HL-60 (cell line): ENCODE measurements at regions not wholly inside any gene's neighbourhood (a gene's known extent, or its start where the extent isn't known, plus 50 kb on each side); places are given as distances from the start of the nearest gene placed in this dataset.

ENCODE experiments used
- GABPA ChIP-seq: IDR thresholded peaks from 2 replicates; pipeline ENCODE4 v1.6.1; 2012; ENCODE audit warnings: low read depth
- POLR2AphosphoS5 ChIP-seq: IDR thresholded peaks from 2 replicates; pipeline ENCODE4 v1.6.1; 2012; ENCODE audit warnings: low read depth
- TF ChIP-seq, protein P1 (sequence below): IDR thresholded peaks from one replicate; pipeline ENCODE4 v1.5.1; 2011; ENCODE audit warnings: low read length, control low read depth, inconsistent platforms; ENCODE audit not compliant: insufficient read depth
- TF ChIP-seq, protein P2 (sequence below): IDR thresholded peaks from 2 replicates; pipeline ENCODE4 v1.6.1; 2012; ENCODE audit warnings: low read depth; ENCODE audit not compliant: insufficient replicate concordance

DNA sequence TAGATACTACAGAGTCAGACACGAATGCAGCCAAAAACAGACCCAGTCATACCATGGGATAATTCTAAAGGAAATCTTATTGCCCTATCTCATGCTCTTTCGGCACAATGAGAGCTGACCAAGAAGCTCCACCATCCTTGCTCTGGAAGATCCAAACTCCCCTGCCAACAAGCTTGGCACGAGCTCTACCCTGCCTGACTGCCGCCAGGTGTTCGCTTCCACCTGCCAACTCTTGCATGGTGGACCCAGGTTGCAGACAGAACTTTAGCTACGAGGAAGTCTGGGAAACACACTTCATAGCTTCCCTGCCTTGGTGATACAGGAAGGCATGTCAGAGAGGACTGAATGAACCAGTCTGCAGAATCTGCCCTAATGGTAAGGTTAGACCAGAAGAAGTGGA lies 355.0 kb downstream of the DRD1 start:
- TF ChIP-seq, protein P1, sequence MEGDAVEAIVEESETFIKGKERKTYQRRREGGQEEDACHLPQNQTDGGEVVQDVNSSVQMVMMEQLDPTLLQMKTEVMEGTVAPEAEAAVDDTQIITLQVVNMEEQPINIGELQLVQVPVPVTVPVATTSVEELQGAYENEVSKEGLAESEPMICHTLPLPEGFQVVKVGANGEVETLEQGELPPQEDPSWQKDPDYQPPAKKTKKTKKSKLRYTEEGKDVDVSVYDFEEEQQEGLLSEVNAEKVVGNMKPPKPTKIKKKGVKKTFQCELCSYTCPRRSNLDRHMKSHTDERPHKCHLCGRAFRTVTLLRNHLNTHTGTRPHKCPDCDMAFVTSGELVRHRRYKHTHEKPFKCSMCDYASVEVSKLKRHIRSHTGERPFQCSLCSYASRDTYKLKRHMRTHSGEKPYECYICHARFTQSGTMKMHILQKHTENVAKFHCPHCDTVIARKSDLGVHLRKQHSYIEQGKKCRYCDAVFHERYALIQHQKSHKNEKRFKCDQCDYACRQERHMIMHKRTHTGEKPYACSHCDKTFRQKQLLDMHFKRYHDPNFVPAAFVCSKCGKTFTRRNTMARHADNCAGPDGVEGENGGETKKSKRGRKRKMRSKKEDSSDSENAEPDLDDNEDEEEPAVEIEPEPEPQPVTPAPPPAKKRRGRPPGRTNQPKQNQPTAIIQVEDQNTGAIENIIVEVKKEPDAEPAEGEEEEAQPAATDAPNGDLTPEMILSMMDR: no peak
- TF ChIP-seq POLR2AphosphoS5 (no peak), GABPA (no peak)
- TF ChIP-seq, protein P2, sequence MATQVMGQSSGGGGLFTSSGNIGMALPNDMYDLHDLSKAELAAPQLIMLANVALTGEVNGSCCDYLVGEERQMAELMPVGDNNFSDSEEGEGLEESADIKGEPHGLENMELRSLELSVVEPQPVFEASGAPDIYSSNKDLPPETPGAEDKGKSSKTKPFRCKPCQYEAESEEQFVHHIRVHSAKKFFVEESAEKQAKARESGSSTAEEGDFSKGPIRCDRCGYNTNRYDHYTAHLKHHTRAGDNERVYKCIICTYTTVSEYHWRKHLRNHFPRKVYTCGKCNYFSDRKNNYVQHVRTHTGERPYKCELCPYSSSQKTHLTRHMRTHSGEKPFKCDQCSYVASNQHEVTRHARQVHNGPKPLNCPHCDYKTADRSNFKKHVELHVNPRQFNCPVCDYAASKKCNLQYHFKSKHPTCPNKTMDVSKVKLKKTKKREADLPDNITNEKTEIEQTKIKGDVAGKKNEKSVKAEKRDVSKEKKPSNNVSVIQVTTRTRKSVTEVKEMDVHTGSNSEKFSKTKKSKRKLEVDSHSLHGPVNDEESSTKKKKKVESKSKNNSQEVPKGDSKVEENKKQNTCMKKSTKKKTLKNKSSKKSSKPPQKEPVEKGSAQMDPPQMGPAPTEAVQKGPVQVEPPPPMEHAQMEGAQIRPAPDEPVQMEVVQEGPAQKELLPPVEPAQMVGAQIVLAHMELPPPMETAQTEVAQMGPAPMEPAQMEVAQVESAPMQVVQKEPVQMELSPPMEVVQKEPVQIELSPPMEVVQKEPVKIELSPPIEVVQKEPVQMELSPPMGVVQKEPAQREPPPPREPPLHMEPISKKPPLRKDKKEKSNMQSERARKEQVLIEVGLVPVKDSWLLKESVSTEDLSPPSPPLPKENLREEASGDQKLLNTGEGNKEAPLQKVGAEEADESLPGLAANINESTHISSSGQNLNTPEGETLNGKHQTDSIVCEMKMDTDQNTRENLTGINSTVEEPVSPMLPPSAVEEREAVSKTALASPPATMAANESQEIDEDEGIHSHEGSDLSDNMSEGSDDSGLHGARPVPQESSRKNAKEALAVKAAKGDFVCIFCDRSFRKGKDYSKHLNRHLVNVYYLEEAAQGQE: no peak
